ENCODE measurements at regions not wholly inside any gene's neighbourhood (a gene's known extent, or its start where the extent isn't known, plus 50 kb on each side); places are given as distances from the start of the nearest gene placed in this dataset.

- H3K27me3 ChIP-seq (ENCODE audit: low read length): no peaks in the 10 kb centered on the region
- no peaks in the 10 kb centered on the region for H3F3A ChIP-seq (ENCODE audit: insufficient read depth)
- no peak overlapping the region for H2AFZ ChIP-seq (ENCODE audit: low read depth, low read length, severe bottlenecking)
- no peak overlapping the region for H3K4me3 ChIP-seq (ENCODE audit: insufficient read depth, low read length, poor library complexity, severe bottlenecking)
- no peaks in the 10 kb centered on the region for H3K79me2 ChIP-seq (ENCODE audit: insufficient read depth, low read length)
- H3K9ac ChIP-seq (ENCODE audit: low read length): no peak overlapping the region
- no peaks in the 10 kb centered on the region for H3K9me3 ChIP-seq (ENCODE audit: insufficient read depth, low read length)
- H3K9me2 ChIP-seq (replicated peaks; ENCODE audit: insufficient read depth, low read length): no peaks in the 10 kb centered on the region
- no peak for TF ChIP-seq CTCF (IDR thresholded peaks at IDR 0.05; ENCODE audit: insufficient read depth, low read length, poor library complexity, severe bottlenecking)
- TF ChIP-seq EZH2phosphoT487 (conservative IDR thresholded peaks at IDR 0.05; ENCODE audit: low read length): no peak
- no peaks in the 10 kb centered on the region for H3K36me3 ChIP-seq (ENCODE audit: low read length)
- no peaks in the 10 kb centered on the region for H4K20me1 ChIP-seq (ENCODE audit: low read depth, low read length)
- no peak overlapping the region for H3K4me2 ChIP-seq (ENCODE audit: low read depth, low read length, poor library complexity, severe bottlenecking)
- H3K27ac ChIP-seq (ENCODE audit: low read depth, low read length): no peak overlapping the region
Measured at GRCh38 chr6:105779110-105779509, 307.0 kb upstream of the PRDM1 start.

- Histone ChIP-seq H3K9ac (ENCODE audit: low read length) (no peak overlapping the region), H3K36me3 (ENCODE audit: low read length) (no peaks in the 10 kb centered on the region), H3K79me2 (ENCODE audit: insufficient read depth, low read length) (no peaks in the 10 kb centered on the region), H3K9me2 (replicated peaks; ENCODE audit: insufficient read depth, low read length) (no peaks in the 10 kb centered on the region), H3F3A (ENCODE audit: insufficient read depth) (no peaks in the 10 kb centered on the region), H4K20me1 (ENCODE audit: low read depth, low read length) (no peaks in the 10 kb centered on the region), H3K4me3 (ENCODE audit: insufficient read depth, low read length, poor library complexity, severe bottlenecking) (no peak overlapping the region), H3K4me2 (ENCODE audit: low read depth, low read length, poor library complexity, severe bottlenecking) (no peak overlapping the region), H3K27me3 (ENCODE audit: low read length) (no peaks in the 10 kb centered on the region), H2AFZ (ENCODE audit: low read depth, low read length, severe bottlenecking) (no peak overlapping the region), H3K9me3 (ENCODE audit: insufficient read depth, low read length) (no peaks in the 10 kb centered on the region), H3K27ac (ENCODE audit: low read depth, low read length) (no peak overlapping the region)
- TF ChIP-seq EZH2phosphoT487 (conservative IDR thresholded peaks at IDR 0.05; ENCODE audit: low read length) (no peak), CTCF (IDR thresholded peaks at IDR 0.05; ENCODE audit: insufficient read depth, low read length, poor library complexity, severe bottlenecking) (no peak)
Measured at GRCh38 chr6:105775095-105775494, 311.0 kb upstream of the PRDM1 start.

GRCh38 chr6:105774247-105774646 is 311.9 kb upstream of the PRDM1 start:
- Histone ChIP-seq H3K4me3 (ENCODE audit: insufficient read depth, low read length, poor library complexity, severe bottlenecking) (no peak overlapping the region), H3K79me2 (ENCODE audit: insufficient read depth, low read length) (no peaks in the 10 kb centered on the region), H3K9ac (ENCODE audit: low read length) (no peak overlapping the region), H3F3A (ENCODE audit: insufficient read depth) (no peaks in the 10 kb centered on the region), H3K27ac (ENCODE audit: low read depth, low read length) (no peak overlapping the region), H3K9me2 (replicated peaks; ENCODE audit: insufficient read depth, low read length) (no peaks in the 10 kb centered on the region), H3K4me2 (ENCODE audit: low read depth, low read length, poor library complexity, severe bottlenecking) (no peak overlapping the region), H3K9me3 (ENCODE audit: insufficient read depth, low read length) (no peaks in the 10 kb centered on the region), H3K27me3 (ENCODE audit: low read length) (no peaks in the 10 kb centered on the region), H2AFZ (ENCODE audit: low read depth, low read length, severe bottlenecking) (no peak overlapping the region), H3K36me3 (ENCODE audit: low read length) (no peaks in the 10 kb centered on the region), H4K20me1 (ENCODE audit: low read depth, low read length) (no peaks in the 10 kb centered on the region)
- TF ChIP-seq CTCF (IDR thresholded peaks at IDR 0.05; ENCODE audit: insufficient read depth, low read length, poor library complexity, severe bottlenecking): no peak
- no peak for TF ChIP-seq EZH2phosphoT487 (conservative IDR thresholded peaks at IDR 0.05; ENCODE audit: low read length)
